Transverse colon (tissue), 4 donors: ENCODE measurements at regions not wholly inside any gene's neighbourhood (a gene's known extent, or its start where the extent isn't known, plus 50 kb on each side); places are given as distances from the start of the nearest gene placed in this dataset.

Experiments
- DNase-seq: peaks from one replicate; pipeline ENCODE4 v3.0.0-alpha.2; 2019
- H3K27ac ChIP-seq, 4 donors: fragments of 200-600 bp; sonication (generic); 2 replicates each; pipeline ENCODE4 v1.5.1; 2016 to 2018; ENCODE audit warnings: inconsistent platforms in 4 of 4
- H3K27me3 ChIP-seq: fragments of 200-600 bp; sonication (generic); 2 replicates; pipeline ENCODE4 v1.5.1; 2017; ENCODE audit warnings: inconsistent platforms
- H3K36me3 ChIP-seq, 4 donors: fragments of 200-600 bp; sonication (generic); 2 replicates each; pipeline ENCODE4 v1.5.1; 2017 to 2019; ENCODE audit warnings: inconsistent platforms in 4 of 4
- H3K4me1 ChIP-seq, 4 donors: fragments of 200-600 bp; sonication (generic); 2 replicates each; pipeline ENCODE4 v1.5.1; 2017 to 2020; ENCODE audit warnings: inconsistent platforms in 4 of 4
- H3K4me3 ChIP-seq, 4 donors: fragments of 200-600 bp; sonication (generic); 1 replicate in 1 of 4; 2 replicates in 3 of 4; pipeline versions ENCODE4 v1.5.1 to v1.6.1; 2017 to 2019; ENCODE audit warnings: inconsistent platforms in 4 of 4
- H3K9me3 ChIP-seq, 2 donors: fragments of 200-600 bp; sonication (generic); 2 replicates each; pipeline ENCODE4 v1.5.1; 2017 to 2019; ENCODE audit warnings: inconsistent platforms in 2 of 2
- CTCF ChIP-seq, 5 experiments: fragments of 200-600 bp in 3 of 5; fragments of 450-650 bp in 2 of 5; sonication (generic) in 3 of 5; IDR thresholded peaks; 1 replicate in 2 of 5; 2 replicates in 3 of 5; pipeline ENCODE4 v1.5.1; 2016 to 2017; ENCODE audit warnings: antibody characterized with exemption in 5 of 5, inconsistent platforms in 3 of 5, mild to moderate bottlenecking in 2 of 5, moderate library complexity in 1 of 5
- EP300 ChIP-seq: sonication (generic); formaldehyde crosslinking; IDR thresholded peaks from one replicate; pipeline ENCODE4 v1.6.1; 2017; ENCODE audit warnings: antibody characterized with exemption, low read depth
- POLR2A ChIP-seq: fragments of 450-650 bp; IDR thresholded peaks from one replicate; pipeline ENCODE4 v1.6.1; 2016; ENCODE audit warnings: antibody characterized with exemption, mild to moderate bottlenecking, moderate library complexity
- POLR2AphosphoS5 ChIP-seq, 3 donors: sonication (generic); formaldehyde crosslinking; IDR thresholded peaks; one replicate each; pipeline ENCODE4 v1.6.1; 2016; ENCODE audit warnings: antibody characterized with exemption in 3 of 3
- WGBS, 2 donors: methylation state at CpG; one replicate each; pipeline ENCODE4 v1.1.5; 2018; ENCODE audit warnings: low coverage in 1 of 2; 5-methylcytosine and 5-hydroxymethylcytosine counted together
- in situ Hi-C, 4 donors: fragments of 200-750 bp; cut with MboI; loops; one replicate each; pipeline versions ENCODE4 v1.15.0 to v1.15.1; 2017; ENCODE audit warnings: low sequenced_read_pairs in 3 of 4, low pct_ligation_motif_present in 1 of 4, low pct_unique_long_range_greater_than_20kb in 1 of 4
- intact Hi-C: fragments of 100-400 bp; cut with DNase I; formaldehyde crosslinking; loops from one replicate; pipeline ENCODE4 v1.15.1; 2023; ENCODE audit warnings: low total_unique reads

- DNase-seq = no peak
- TF ChIP-seq POLR2AphosphoS5 (IDR thresholded peaks at IDR 0.05) = no peak
- no peak for TF ChIP-seq EP300
- no peak for TF ChIP-seq CTCF (IDR thresholded peaks at IDR 0.05)
- no peak for TF ChIP-seq POLR2A
- H3K27ac ChIP-seq = no peak overlapping the region
- no peaks in the 10 kb centered on the region for H3K36me3 ChIP-seq
- H3K4me1 ChIP-seq = no peaks in the 10 kb centered on the region
- no peak overlapping the region for H3K4me3 ChIP-seq
- no peaks in the 10 kb centered on the region for H3K27me3 ChIP-seq
- WGBS, 2 donors = 89 to 90% methylated on average over 2 to 3 of the region's 3 CpGs
- in situ Hi-C loops = no loop called here
- H3K9me3 ChIP-seq = no peaks in the 10 kb centered on the region
- intact Hi-C loops = no loop called here
These were observed 1088.1 kb downstream of the TSN start for GRCh38 chr2:122843503-122843902.

GRCh38 chr2:122851161-122851560 lies 1095.7 kb downstream of the TSN start:
- Histone ChIP-seq H3K9me3 (no peaks in the 10 kb centered on the region), H3K4me1 (no peaks in the 10 kb centered on the region), H3K27me3 (no peaks in the 10 kb centered on the region), H3K36me3 (no peaks in the 10 kb centered on the region), H3K27ac (no peak overlapping the region), H3K4me3 (no peak overlapping the region)
- no peak for TF ChIP-seq CTCF (IDR thresholded peaks at IDR 0.05)
- TF ChIP-seq EP300 = no peak
- TF ChIP-seq POLR2AphosphoS5 (IDR thresholded peaks at IDR 0.05) = no peak
- TF ChIP-seq POLR2A = no peak
- in situ Hi-C loops = no loop called here
- DNase-seq = no peak
- WGBS, 2 donors = 47 to 48% methylated on average over 4 of the region's 4 CpGs
- intact Hi-C loops = no loop called here

- no peak overlapping the region for H3K4me3 ChIP-seq
- no peaks in the 10 kb centered on the region for H3K4me1 ChIP-seq
- in situ Hi-C loops (no loop called here), intact Hi-C loops (no loop called here)
- DNase-seq = no peak
- TF ChIP-seq EP300 = no peak
- TF ChIP-seq POLR2A = no peak
- no peak for TF ChIP-seq CTCF (IDR thresholded peaks at IDR 0.05)
- no peak for TF ChIP-seq POLR2AphosphoS5 (IDR thresholded peaks at IDR 0.05)
- H3K36me3 ChIP-seq = no peaks in the 10 kb centered on the region
- H3K27ac ChIP-seq = no peak overlapping the region
- 62% methylated on average over 4 of the region's 4 CpGs; no CpG with 5 or more reads in 1 of the 2 donors for WGBS, 2 donors
- no peaks in the 10 kb centered on the region for H3K9me3 ChIP-seq
- H3K27me3 ChIP-seq = no peaks in the 10 kb centered on the region
These were observed 1096.6 kb downstream of the TSN start for GRCh38 chr2:122851972-122852531.

- no peak for DNase-seq
- intact Hi-C loops = no loop called here
- WGBS, 2 donors = 82 to 83% methylated on average over 5 of the region's 5 CpGs
- Histone ChIP-seq H3K27me3 (no peaks in the 10 kb centered on the region), H3K9me3 (no peaks in the 10 kb centered on the region), H3K27ac (no peak overlapping the region), H3K4me3 (no peak overlapping the region), H3K4me1 (no peaks in the 10 kb centered on the region), H3K36me3 (no peaks in the 10 kb centered on the region)
- TF ChIP-seq EP300 = no peak
- no peak for TF ChIP-seq CTCF (IDR thresholded peaks at IDR 0.05)
- TF ChIP-seq POLR2AphosphoS5 (IDR thresholded peaks at IDR 0.05) = no peak
- TF ChIP-seq POLR2A = no peak
- in situ Hi-C loops = no loop called here
These were observed 1101.2 kb downstream of the TSN start for GRCh38 chr2:122856696-122857095.
